ENCODE measurements at regions not wholly inside any gene's neighbourhood (a gene's known extent, or its start where the extent isn't known, plus 50 kb on each side); places are given as distances from the start of the nearest gene placed in this dataset.
A peak's percentile ranks its signal among the peaks of the same experiment; 100 is the strongest.

DNA sequence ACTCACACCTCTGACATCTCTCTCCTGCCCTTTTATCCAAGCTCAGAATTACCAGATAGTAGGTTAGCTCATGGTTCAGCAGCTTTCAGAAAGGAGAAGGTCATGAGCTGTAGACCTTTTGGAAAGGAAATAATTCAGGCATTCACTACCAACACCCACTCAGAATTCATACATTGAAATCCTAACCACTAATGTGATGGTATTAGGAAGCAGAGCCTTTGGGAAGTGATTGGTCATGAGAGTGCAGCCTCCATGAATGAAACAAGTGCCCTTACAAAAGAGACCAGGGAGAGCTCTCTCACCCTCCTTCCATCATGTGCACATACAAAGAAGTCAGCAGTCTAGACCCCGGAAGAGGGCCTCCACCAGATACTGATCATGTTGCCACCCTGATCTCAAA, 315.8 kb upstream of the CCDC54 start:
- TF ChIP-seq, protein P1, sequence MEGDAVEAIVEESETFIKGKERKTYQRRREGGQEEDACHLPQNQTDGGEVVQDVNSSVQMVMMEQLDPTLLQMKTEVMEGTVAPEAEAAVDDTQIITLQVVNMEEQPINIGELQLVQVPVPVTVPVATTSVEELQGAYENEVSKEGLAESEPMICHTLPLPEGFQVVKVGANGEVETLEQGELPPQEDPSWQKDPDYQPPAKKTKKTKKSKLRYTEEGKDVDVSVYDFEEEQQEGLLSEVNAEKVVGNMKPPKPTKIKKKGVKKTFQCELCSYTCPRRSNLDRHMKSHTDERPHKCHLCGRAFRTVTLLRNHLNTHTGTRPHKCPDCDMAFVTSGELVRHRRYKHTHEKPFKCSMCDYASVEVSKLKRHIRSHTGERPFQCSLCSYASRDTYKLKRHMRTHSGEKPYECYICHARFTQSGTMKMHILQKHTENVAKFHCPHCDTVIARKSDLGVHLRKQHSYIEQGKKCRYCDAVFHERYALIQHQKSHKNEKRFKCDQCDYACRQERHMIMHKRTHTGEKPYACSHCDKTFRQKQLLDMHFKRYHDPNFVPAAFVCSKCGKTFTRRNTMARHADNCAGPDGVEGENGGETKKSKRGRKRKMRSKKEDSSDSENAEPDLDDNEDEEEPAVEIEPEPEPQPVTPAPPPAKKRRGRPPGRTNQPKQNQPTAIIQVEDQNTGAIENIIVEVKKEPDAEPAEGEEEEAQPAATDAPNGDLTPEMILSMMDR (conservative IDR thresholded peaks at IDR 0.05; ENCODE audit: low read depth, low read length): no peak
- DNase-seq (ENCODE audit: low read depth): no peak
- no peak overlapping the region for H3K4me3 ChIP-seq (ENCODE audit: low read depth, low read length)

DNA sequence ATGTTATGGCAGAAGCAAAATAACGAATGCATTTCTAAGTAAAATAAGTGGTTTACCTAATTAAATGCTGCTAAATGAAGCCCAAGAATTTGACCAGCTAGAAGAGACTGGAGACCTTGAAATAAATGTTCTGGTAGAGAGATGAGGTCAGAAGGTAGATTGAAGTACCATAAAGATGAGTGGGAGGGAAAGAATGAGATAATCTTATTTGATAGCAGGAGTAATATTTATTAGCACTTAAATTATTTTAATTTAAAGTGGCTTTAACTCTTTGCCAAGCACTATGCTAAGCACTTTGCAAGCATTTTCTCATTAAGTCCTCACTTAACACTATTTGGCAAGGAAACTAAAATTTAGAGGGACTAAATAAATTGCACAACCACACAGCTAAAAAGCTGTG, 314.9 kb upstream of the CCDC54 start:
- TF ChIP-seq, protein P1 (conservative IDR thresholded peaks at IDR 0.05; ENCODE audit: low read depth, low read length): no peak
- no peak overlapping the region for H3K4me3 ChIP-seq (ENCODE audit: low read depth, low read length)
- no peak for DNase-seq (ENCODE audit: low read depth)

DNA sequence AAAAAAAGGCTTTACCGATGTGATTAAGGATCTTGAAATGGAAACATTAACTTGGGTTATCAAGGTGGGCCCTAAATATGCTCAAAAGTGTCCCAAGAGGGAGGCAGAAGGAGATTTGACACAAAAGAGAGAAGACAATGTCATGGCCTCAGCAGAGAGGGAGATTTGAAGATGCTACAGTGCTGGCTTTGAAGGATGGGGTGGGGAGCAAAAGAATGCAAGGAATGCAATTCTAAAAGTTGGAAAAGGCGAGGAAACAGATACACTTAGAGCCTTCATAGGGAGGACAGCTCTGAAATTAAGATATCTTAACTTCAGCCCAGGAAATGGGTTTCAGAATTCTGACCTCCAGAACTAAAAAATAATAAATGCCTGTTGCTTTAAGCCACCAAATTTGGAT, 314.5 kb upstream of the CCDC54 start:
- H3K4me3 ChIP-seq (ENCODE audit: low read depth, low read length): no peak overlapping the region
- DNase-seq (ENCODE audit: low read depth): no peak
- TF ChIP-seq, protein P1 (conservative IDR thresholded peaks at IDR 0.05; ENCODE audit: low read depth, low read length): no peak

DNA sequence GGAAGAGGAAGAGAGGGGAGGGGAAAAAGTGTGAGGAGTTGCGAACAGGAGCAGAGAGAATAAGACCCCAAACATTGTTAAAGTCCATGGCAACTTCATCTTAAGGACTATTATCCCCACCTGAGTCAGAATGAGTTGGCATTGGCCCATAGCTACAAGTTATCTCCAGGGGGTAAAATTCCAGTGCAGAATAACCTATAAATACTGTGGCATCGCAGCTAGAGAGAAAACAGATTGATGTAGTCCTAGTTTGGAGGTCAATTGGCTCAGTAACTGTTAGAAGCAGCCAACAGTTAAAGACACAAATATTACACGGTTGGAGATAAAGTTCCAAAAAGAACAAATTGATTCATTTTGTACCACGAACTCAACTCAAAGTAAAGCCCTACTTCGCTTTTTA, 313.9 kb upstream of the CCDC54 start:
- no peak overlapping the region for H3K4me3 ChIP-seq (ENCODE audit: low read depth, low read length)
- DNase-seq (ENCODE audit: low read depth): no peak
- TF ChIP-seq, protein P1 (conservative IDR thresholded peaks at IDR 0.05; ENCODE audit: low read depth, low read length): no peak

DNA sequence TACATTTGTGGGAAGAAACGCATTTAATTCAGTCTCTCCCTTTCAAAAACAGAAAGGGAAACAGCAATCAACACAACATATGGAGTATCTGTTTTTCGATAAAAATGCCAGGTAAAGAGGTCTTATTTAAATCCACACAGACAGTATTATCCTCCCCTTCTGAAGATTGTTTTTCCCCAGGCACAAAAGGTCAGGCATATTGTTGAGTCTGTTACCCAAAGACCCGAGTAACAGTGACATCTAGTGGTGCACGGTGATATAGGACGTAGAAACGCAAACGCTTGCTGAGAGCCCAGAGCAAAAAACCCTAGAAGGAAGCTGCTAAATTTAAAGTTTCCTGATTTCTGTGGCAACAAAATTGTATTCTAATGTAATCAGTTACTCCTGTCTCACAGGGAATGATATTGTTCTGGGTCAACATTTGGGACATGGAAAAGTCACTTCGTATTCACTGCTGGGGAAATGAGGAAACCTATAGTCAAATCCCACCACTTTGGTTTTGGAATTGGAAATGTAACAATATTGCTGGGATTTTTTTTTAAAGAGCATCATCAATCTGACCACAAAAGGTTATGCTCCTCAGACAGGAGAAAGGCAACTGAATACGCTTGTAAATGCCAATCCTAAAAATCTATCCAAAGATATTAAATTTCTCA, 312.7 kb upstream of the CCDC54 start:
- H3K4me3 ChIP-seq (ENCODE audit: low read depth, low read length): no peak overlapping the region
- DNase-seq (ENCODE audit: low read depth): peak; percentile 36
- TF ChIP-seq, protein P1 (conservative IDR thresholded peaks at IDR 0.05; ENCODE audit: low read depth, low read length): peak; percentile 91

DNA sequence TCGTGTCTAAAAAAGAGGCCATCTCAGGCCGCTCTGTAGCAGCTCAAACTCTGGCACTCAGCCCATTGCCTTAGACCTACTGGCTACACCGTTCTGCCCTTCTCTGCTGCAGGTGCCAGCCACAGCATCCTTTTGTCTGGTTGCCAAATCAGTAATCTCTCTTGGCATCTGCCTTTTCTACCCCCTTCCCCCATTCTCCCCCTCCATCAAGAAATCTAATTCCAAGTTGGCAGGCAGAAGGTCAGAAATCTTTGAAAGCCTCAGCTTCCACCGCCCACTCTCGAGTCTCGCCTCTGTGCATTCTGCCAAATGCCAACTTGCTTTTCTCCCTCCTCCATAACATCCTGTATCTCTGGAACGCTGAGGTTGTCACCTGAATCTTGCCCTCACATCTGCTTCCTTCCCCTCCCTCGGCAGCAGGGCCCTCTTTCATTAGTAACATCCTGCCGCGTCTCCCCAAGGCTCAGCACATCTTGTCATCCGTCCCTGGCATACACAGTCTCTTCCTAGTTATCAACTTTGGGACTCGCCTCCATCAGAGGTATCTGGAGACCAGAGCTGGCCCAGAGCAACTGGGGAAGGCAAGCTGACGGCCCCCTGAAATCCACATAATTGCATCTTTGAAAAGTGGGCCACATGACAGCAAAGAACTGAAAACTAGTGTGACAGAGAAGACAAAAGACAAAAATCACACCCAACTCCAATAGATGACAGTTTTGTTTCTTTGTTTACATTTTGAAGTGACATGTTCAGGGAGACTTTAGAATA, 312.0 kb upstream of the CCDC54 start:
- H3K4me3 ChIP-seq (ENCODE audit: low read depth, low read length): no peak overlapping the region
- TF ChIP-seq, protein P1 (conservative IDR thresholded peaks at IDR 0.05; ENCODE audit: low read depth, low read length): no peak
- DNase-seq (ENCODE audit: low read depth): no peak
